ENCODE measurements at regions not wholly inside any gene's neighbourhood (a gene's known extent, or its start where the extent isn't known, plus 50 kb on each side); places are given as distances from the start of the nearest gene placed in this dataset.

DNA sequence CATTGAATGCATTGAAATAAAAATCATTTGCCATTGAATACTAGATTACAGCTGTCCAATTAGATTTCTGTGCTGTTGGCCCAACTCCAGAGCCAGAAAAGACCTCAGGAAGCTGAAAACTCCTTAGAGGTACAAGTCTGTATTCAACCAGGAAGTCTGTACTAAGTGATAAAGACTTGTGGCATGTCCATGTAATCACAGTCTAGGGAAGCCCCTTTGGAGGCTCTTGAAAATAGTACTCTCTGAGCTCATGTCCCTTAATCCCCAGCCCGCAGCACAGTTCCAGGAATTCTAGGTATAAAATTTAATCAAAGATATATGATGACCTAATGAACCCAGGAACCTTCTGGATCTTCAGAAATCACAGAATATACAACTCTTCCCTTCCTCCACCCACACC lies 279.4 kb downstream of the RSL24D1 start:
- 44% methylated on average over 1 of the region's 1 CpG for WGBS (ENCODE audit: low lambda C conversion rate, missing lambda C conversion rate)
- DNase-seq (ENCODE audit: low spot score), result no peak
- Histone ChIP-seq H3K27ac (no peak overlapping the region), H3K9me2 (replicated peaks; ENCODE audit: insufficient read depth) (no peaks in the 10 kb centered on the region), H4K20me1 (ENCODE audit: insufficient read depth, poor library complexity, severe bottlenecking) (no peaks in the 10 kb centered on the region), H3K27me3 (no peaks in the 10 kb centered on the region), H3K4me1 (ENCODE audit: insufficient read depth) (no peaks in the 10 kb centered on the region), H3K4me3 (no peak overlapping the region), H3K9me3 (ENCODE audit: low read depth) (no peaks in the 10 kb centered on the region), H3K36me3 (replicated peaks; ENCODE audit: insufficient read depth, low read depth) (no peaks in the 10 kb centered on the region), H2AFZ (no peak overlapping the region), H3K79me2 (no peaks in the 10 kb centered on the region), H3K4me2 (no peak overlapping the region)
- TF ChIP-seq, protein P1, sequence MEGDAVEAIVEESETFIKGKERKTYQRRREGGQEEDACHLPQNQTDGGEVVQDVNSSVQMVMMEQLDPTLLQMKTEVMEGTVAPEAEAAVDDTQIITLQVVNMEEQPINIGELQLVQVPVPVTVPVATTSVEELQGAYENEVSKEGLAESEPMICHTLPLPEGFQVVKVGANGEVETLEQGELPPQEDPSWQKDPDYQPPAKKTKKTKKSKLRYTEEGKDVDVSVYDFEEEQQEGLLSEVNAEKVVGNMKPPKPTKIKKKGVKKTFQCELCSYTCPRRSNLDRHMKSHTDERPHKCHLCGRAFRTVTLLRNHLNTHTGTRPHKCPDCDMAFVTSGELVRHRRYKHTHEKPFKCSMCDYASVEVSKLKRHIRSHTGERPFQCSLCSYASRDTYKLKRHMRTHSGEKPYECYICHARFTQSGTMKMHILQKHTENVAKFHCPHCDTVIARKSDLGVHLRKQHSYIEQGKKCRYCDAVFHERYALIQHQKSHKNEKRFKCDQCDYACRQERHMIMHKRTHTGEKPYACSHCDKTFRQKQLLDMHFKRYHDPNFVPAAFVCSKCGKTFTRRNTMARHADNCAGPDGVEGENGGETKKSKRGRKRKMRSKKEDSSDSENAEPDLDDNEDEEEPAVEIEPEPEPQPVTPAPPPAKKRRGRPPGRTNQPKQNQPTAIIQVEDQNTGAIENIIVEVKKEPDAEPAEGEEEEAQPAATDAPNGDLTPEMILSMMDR (IDR thresholded peaks at IDR 0.05; ENCODE audit: poor library complexity), result no peak
- no peak for TF ChIP-seq EZH2phosphoT487 (IDR thresholded peaks at IDR 0.05; ENCODE audit: low read depth, severe bottlenecking, unreplicated experiment)
- no peak for TF ChIP-seq EZH2 (IDR thresholded peaks at IDR 0.05; ENCODE audit: borderline replicate concordance)

GRCh38 chr15:54915380-54915779 lies 281.4 kb downstream of the RSL24D1 start:
- H3K27ac ChIP-seq, result no peak overlapping the region
- H3K36me3 ChIP-seq (replicated peaks; ENCODE audit: insufficient read depth, low read depth), result no peaks in the 10 kb centered on the region
- no peaks in the 10 kb centered on the region for H3K27me3 ChIP-seq
- no peaks in the 10 kb centered on the region for H3K9me3 ChIP-seq (ENCODE audit: low read depth)
- no peaks in the 10 kb centered on the region for H4K20me1 ChIP-seq (ENCODE audit: insufficient read depth, poor library complexity, severe bottlenecking)
- no peak for DNase-seq (ENCODE audit: low spot score)
- H3K4me3 ChIP-seq, result no peak overlapping the region
- H3K9me2 ChIP-seq (replicated peaks; ENCODE audit: insufficient read depth), result no peaks in the 10 kb centered on the region
- H2AFZ ChIP-seq, result no peak overlapping the region
- no peak for TF ChIP-seq EZH2 (IDR thresholded peaks at IDR 0.05; ENCODE audit: borderline replicate concordance)
- no peak for TF ChIP-seq EZH2phosphoT487 (IDR thresholded peaks at IDR 0.05; ENCODE audit: low read depth, severe bottlenecking, unreplicated experiment)
- TF ChIP-seq, protein P1 (IDR thresholded peaks at IDR 0.05; ENCODE audit: poor library complexity), result no peak
- H3K4me1 ChIP-seq (ENCODE audit: insufficient read depth), result no peaks in the 10 kb centered on the region
- no peaks in the 10 kb centered on the region for H3K79me2 ChIP-seq
- H3K4me2 ChIP-seq, result no peak overlapping the region

- H3K36me3 ChIP-seq (replicated peaks; ENCODE audit: insufficient read depth, low read depth), result no peaks in the 10 kb centered on the region
- no peak overlapping the region for H3K27ac ChIP-seq
- no peaks in the 10 kb centered on the region for H3K4me1 ChIP-seq (ENCODE audit: insufficient read depth)
- H4K20me1 ChIP-seq (ENCODE audit: insufficient read depth, poor library complexity, severe bottlenecking), result no peaks in the 10 kb centered on the region
- H3K4me2 ChIP-seq, result no peak overlapping the region
- TF ChIP-seq EZH2phosphoT487 (IDR thresholded peaks at IDR 0.05; ENCODE audit: low read depth, severe bottlenecking, unreplicated experiment) (no peak), EZH2 (IDR thresholded peaks at IDR 0.05; ENCODE audit: borderline replicate concordance) (no peak)
- TF ChIP-seq, protein P1 (IDR thresholded peaks at IDR 0.05; ENCODE audit: poor library complexity), result no peak
- H3K9me2 ChIP-seq (replicated peaks; ENCODE audit: insufficient read depth), result no peaks in the 10 kb centered on the region
- H3K4me3 ChIP-seq, result no peak overlapping the region
- no peaks in the 10 kb centered on the region for H3K9me3 ChIP-seq (ENCODE audit: low read depth)
- WGBS (ENCODE audit: low lambda C conversion rate, missing lambda C conversion rate), result 0% methylated on average over 1 of the region's 1 CpG
- H2AFZ ChIP-seq, result no peak overlapping the region
- H3K27me3 ChIP-seq, result no peaks in the 10 kb centered on the region
- no peaks in the 10 kb centered on the region for H3K79me2 ChIP-seq
- DNase-seq (ENCODE audit: low spot score), result no peak
Measured at GRCh38 chr15:54884312-54884711, 312.4 kb downstream of the RSL24D1 start.

- no peak for DNase-seq (ENCODE audit: low spot score)
- H3K27ac ChIP-seq, result no peak overlapping the region
Measured at GRCh38 chr15:54859982-54860381, 336.8 kb downstream of the RSL24D1 start.

More at GRCh38 chr15:54859982-54860381, 336.8 kb downstream of the RSL24D1 start:
- no peaks in the 10 kb centered on the region for H3K36me3 ChIP-seq (replicated peaks; ENCODE audit: insufficient read depth, low read depth)
- H3K79me2 ChIP-seq, result no peaks in the 10 kb centered on the region
- no peak for TF ChIP-seq EZH2phosphoT487 (IDR thresholded peaks at IDR 0.05; ENCODE audit: low read depth, severe bottlenecking, unreplicated experiment)
- TF ChIP-seq, protein P1 (IDR thresholded peaks at IDR 0.05; ENCODE audit: poor library complexity), result no peak
- no peak for TF ChIP-seq EZH2 (IDR thresholded peaks at IDR 0.05; ENCODE audit: borderline replicate concordance)
- H3K9me2 ChIP-seq (replicated peaks; ENCODE audit: insufficient read depth), result no peaks in the 10 kb centered on the region
- no peaks in the 10 kb centered on the region for H3K27me3 ChIP-seq
- H3K9me3 ChIP-seq (ENCODE audit: low read depth), result no peaks in the 10 kb centered on the region
- no peaks in the 10 kb centered on the region for H3K4me1 ChIP-seq (ENCODE audit: insufficient read depth)
- no peaks in the 10 kb centered on the region for H4K20me1 ChIP-seq (ENCODE audit: insufficient read depth, poor library complexity, severe bottlenecking)
- no peak overlapping the region for H3K4me3 ChIP-seq
- no peak overlapping the region for H3K4me2 ChIP-seq
- H2AFZ ChIP-seq, result no peak overlapping the region

Measured in hepatocyte (in vitro differentiated cells).